Panc1 (cell line): ENCODE measurements at regions not wholly inside any gene's neighbourhood (a gene's known extent, or its start where the extent isn't known, plus 50 kb on each side); places are given as distances from the start of the nearest gene placed in this dataset.

Experiments
- CTCF ChIP-seq: fragments of 450-650 bp; IDR thresholded peaks from 2 replicates; pipeline ENCODE4 v1.5.1; 2017; ENCODE audit warnings: mild to moderate bottlenecking
- POLR2AphosphoS5 ChIP-seq: IDR thresholded peaks from 2 replicates; pipeline ENCODE4 v1.6.1; 2012; ENCODE audit warnings: mild to moderate bottlenecking, low read depth, low read length, moderate library complexity
- REST ChIP-seq, 2 experiments: IDR thresholded peaks; 2 replicates each; pipeline ENCODE4 v1.6.1; 2011 to 2012; ENCODE audit warnings: low read depth in 2 of 2, control low read depth in 1 of 2, low read length in 1 of 2, mild to moderate bottlenecking in 1 of 2, moderate library complexity in 1 of 2; ENCODE audit not compliant: insufficient read depth in 1 of 2

- no peak for TF ChIP-seq CTCF
- TF ChIP-seq POLR2AphosphoS5 = no peak
- TF ChIP-seq REST (IDR thresholded peaks at IDR 0.05; ENCODE audit: insufficient read depth in 1 of 2, low read depth in 2 of 2, low read length in 1 of 2) = no peak
These were observed 378.1 kb upstream of the POU3F1 start for GRCh38 chr1:38424677-38425076.
